ENCODE measurements at regions not wholly inside any gene's neighbourhood (a gene's known extent, or its start where the extent isn't known, plus 50 kb on each side); places are given as distances from the start of the nearest gene placed in this dataset.

DNA sequence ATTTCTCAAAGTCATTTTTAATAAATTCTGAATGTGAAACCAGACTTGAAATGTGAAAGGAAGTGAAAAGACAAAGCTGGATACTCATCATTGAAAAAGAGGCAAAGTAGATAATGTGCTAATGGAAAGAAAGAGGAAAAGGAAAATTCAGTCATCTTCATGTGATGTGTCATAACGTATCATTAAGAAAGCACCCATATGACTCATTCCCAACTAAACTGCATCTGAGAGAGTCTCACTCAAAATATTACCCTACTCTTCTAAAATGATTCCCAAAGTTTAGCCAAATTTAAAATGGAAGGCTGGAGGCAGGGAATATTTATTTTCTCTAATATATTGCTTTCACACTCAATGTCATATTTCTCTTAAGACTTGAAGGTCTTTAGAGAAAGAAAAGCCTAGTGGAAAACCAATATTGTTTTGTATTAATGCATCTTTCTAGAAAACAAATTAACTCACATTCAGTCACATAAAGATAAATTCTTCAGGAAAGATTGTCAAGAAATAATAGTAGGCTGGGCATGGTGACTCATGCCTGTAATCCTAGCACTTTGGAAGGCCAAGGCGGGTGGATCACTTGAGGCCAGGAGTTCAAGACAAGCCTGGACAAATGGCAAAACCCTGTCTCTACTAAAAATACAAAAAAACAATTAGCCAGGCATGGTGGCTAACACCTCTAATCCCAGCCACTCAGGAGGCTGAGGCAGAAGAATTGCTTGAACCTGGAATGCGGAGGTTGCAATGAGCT lies 129.9 kb downstream of the SLC30A10 start:
- DNase-seq, result no peak

DNA sequence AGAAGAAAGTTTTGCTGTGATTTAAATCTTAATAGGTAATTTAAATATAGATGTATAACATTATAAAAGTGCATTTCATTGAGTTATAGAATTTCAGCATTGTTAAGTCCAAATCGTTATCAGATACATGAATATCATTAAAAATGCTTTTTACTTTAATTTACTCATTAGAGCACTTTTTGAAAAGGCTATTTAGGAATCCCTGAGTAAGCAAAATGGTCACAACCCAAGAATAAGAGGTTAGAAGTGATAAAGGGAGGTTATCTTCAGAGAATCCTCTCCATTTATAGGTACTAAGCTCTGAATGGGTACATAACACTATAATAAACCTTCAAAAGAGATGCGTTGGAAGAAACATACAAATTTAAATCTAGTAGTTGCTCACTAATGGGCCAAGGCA lies 130.7 kb downstream of the SLC30A10 start:
- no peak for DNase-seq

DNA sequence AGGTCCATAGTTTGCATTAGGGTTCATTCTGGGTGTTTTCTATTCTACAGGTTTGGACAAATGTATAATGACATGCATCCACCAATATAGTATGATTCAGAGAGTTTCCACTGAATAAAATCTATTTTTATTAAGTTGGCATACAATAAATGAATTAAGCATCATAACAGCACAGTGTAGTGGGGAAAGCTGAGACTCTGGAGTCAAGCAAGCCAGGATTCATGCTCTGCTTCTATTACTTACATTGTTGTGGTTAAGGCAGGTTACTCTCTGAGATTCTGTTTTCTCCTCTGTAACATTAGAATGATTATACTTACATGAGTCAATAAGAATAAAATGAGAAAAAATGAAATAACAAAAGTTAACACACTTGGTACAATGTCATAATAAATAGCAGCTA lies 131.3 kb downstream of the SLC30A10 start:
- no peak for DNase-seq

- no peak for DNase-seq
Observed at GRCh38 chr1:219795363-219795917, 132.9 kb downstream of the SLC30A10 start.

GRCh38 chr1:219794085-219794743 lies 134.1 kb downstream of the SLC30A10 start:
- no peak for DNase-seq

GRCh38 chr1:219792337-219793021 lies 135.9 kb downstream of the SLC30A10 start:
- DNase-seq, result no peak

GRCh38 chr1:219791766-219792165 lies 136.6 kb downstream of the SLC30A10 start:
- no peak for DNase-seq

DNA sequence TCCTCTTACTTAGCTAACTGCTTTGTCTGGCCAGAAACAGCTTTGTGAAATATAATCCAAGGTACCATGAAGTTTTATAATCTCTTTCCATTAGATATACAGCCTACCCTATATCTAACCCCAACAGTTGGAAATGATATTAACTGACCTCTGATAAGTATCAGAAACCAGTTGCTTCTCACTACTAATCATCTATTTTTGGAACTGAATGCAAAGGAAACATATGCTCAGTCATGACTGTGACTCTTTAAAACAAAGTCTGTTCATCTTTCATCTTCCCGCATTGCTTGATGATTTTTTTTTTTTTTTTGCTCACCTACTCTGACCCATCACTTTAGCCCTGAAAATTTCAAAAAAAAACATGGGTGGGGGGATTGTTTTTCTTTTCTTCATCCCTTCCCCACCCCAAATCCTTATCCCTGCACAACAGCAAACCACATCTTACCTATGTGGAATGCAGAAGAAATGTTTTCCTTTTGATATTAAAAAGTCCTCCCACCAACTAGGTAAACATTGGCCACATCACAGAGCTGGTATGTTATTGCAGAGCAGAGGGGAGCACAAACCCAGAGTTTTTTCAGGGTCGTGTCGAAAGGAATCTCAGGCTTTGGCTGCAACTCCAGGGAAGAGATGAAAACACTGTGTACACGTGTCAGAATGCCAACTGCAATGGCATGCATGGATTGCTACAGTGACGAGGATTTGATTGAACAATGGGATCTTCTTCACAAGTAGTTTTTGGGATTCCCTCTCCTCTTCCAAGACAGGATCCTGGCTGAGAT lies 137.3 kb downstream of the SLC30A10 start:
- DNase-seq, result no peak

- no peak for DNase-seq
Observed at GRCh38 chr1:219788700-219789099, 139.7 kb downstream of the SLC30A10 start.

GRCh38 chr1:219788091-219788490 lies 140.3 kb downstream of the SLC30A10 start:
- no peak for DNase-seq

GRCh38 chr1:219784660-219785381 lies 143.5 kb downstream of the SLC30A10 start:
- peak; percentile 59 for DNase-seq

DNA sequence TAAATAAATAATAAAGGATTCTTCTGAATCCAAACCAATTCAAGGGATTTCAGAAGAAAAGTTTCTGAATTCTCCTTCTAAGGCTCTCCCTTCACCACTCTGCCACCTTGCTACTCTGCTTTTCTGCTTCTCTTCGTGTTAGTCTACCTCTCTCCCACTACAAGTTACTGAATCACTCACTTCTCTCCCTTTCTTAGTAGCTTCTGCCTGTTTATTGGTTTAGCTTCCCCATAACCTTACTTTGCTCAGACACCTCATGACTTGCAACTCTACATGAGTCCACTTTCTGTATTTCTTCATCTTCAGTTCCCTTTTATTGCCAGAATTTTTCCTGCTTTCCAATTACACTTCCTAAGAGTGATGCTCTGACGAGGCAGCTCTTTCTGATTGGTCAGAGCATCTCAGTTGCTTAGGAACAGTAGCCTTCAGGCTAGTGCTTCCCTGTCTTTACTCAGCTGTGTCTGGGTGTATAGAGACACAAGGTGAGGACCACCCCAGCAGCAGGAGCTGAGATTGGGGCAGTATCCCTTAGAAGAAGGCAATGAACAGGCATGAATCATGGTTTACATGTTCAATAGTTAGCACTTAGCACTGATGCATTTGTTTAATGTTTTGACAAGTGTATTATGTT lies 144.6 kb downstream of the SLC30A10 start:
- no peak for DNase-seq

- DNase-seq, result peak; percentile 42
Observed at GRCh38 chr1:219782929-219783328, 145.4 kb downstream of the SLC30A10 start.

DNA sequence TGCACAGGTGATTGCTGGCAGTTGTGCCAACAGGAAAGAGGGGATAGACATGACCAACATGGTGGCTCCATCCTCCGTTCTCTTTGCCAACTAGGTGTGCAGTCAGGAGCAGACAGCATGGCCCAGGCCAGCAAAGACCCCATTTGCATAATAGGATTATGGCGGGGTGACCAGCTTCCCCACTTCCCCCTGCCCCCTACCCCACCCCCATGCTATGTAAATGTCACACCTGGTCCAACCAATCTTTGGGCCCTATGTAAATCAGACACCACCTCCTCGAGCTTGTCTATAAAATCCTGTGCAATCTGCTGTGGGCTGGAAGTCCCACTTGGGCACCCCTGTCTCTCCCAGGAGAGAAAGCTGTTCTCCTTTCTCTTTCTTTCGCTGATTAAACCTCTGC lies 146.0 kb downstream of the SLC30A10 start:
- DNase-seq, result peak; percentile 98

- DNase-seq, result peak; percentile 23
Observed at GRCh38 chr1:219781491-219781890, 146.9 kb downstream of the SLC30A10 start.

DNA sequence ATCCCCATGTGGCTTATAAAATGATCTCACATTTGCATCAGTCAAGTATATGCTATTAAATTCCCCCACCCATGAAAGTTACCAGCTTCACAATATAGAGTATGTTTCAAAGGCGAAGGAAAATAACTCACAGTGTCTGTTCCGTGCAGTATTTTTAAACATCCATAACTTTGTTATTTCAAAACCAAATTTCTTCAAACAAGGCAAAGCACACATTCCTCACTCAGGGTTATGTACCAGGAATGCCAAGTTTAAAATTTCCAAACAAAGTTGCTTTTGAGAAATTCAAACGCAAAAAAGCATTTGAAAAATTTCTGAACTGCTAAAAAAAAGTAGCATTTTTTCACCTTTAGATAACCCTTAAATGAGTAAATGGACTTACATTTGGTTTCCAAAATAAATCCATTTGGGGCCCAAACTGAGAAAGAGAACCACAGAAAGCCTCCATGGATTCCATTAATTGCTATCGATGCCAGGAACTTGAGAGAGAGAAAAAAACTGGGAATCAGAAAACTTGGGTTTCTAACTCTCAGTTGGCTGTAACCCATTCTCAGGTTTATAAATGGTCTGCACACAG lies 149.5 kb downstream of the SLC30A10 start:
- DNase-seq, result no peak

- no peak for DNase-seq
Observed at GRCh38 chr1:219778110-219778509, 150.2 kb downstream of the SLC30A10 start.

- DNase-seq, result no peak
Observed at GRCh38 chr1:219774386-219774785, 154.0 kb downstream of the SLC30A10 start.

DNA sequence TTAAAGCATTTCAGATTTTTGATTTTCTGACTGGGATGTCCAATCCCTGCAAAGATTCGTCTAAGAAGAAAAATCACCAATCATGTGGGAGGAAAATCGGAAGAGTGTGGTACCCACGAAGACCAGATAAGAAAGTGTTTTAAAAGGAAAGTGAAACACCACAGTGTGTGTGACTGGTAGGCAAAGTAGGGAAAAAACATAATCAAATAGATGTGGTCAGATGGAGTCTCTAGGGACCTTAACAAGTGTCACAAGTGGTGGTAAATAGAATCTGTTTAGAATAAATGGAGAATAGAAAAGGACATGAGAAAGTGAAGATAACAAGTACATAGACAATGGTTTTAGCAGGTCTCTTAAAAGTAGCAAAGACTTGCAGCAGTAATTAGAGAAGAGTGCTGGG lies 154.6 kb downstream of the SLC30A10 start:
- DNase-seq, result no peak

DNA sequence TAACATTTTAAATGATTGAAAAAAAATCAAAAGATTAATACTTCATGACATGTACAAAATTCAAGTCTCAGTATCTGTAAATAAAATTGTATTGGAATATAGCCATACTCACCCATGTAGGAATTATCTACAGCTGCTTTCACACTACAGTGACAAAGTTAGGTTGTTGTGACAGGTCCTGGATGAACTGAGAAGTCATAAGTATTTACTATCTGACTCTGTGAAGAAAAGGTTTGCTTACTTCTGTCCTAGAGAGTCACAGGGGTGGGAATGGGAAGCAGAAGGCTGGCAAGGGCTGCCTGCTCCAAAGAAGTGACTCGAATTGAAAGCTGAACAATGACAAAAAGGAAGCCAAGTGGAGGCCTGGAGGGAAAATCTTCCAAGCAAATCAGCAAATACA lies 155.2 kb downstream of the SLC30A10 start:
- DNase-seq, result no peak

Measured in NCI-H82 (cell line).